UCSD-AML1 (cell line): ENCODE measurements at regions not wholly inside any gene's neighbourhood (a gene's known extent, or its start where the extent isn't known, plus 50 kb on each side); places are given as distances from the start of the nearest gene placed in this dataset.

Experiments
- DNase-seq: peaks from one replicate; lab custom pipeline; 2025; ENCODE audit not compliant: unreplicated experiment; lab: John Stamatoyannopoulos, UW

- no peak for DNase-seq
These were observed 123.5 kb upstream of the LEF1 start for GRCh38 chr4:108292229-108292628.

GRCh38 chr4:108291137-108291536 is 122.4 kb upstream of the LEF1 start:
- DNase-seq: no peak

- DNase-seq: no peak
These were observed 119.2 kb upstream of the LEF1 start for GRCh38 chr4:108287834-108288413.

GRCh38 chr4:108280072-108280471 is 111.3 kb upstream of the LEF1 start:
- DNase-seq: no peak

GRCh38 chr4:108276690-108277089 is 108.0 kb upstream of the LEF1 start:
- DNase-seq: no peak

GRCh38 chr4:108272986-108273385 is 104.3 kb upstream of the LEF1 start:
- no peak for DNase-seq

GRCh38 chr4:108272561-108272960 is 103.8 kb upstream of the LEF1 start:
- no peak for DNase-seq

- no peak for DNase-seq
These were observed 103.3 kb upstream of the LEF1 start for GRCh38 chr4:108272046-108272445.

GRCh38 chr4:108270466-108271450 is 102.0 kb upstream of the LEF1 start:
- DNase-seq: no peak

- DNase-seq: no peak
These were observed 96.0 kb upstream of the LEF1 start for GRCh38 chr4:108264693-108265092.

GRCh38 chr4:108263057-108263456 is 94.3 kb upstream of the LEF1 start:
- no peak for DNase-seq

GRCh38 chr4:108261026-108261425 is 92.3 kb upstream of the LEF1 start:
- DNase-seq: no peak

GRCh38 chr4:108256538-108256937 is 87.8 kb upstream of the LEF1 start:
- DNase-seq: no peak

GRCh38 chr4:108255203-108255747 is 86.5 kb upstream of the LEF1 start:
- no peak for DNase-seq

GRCh38 chr4:108249397-108249796 is 80.7 kb upstream of the LEF1 start:
- no peak for DNase-seq

- no peak for DNase-seq
These were observed 78.8 kb upstream of the LEF1 start for GRCh38 chr4:108247387-108248049.

- no peak for DNase-seq
These were observed 75.9 kb upstream of the LEF1 start for GRCh38 chr4:108244606-108245005.

- DNase-seq: no peak
These were observed 71.6 kb upstream of the LEF1 start for GRCh38 chr4:108240366-108240765.

- DNase-seq: no peak
These were observed 69.0 kb upstream of the LEF1 start for GRCh38 chr4:108237693-108238092.

GRCh38 chr4:108236264-108236663 is 67.5 kb upstream of the LEF1 start:
- no peak for DNase-seq

- no peak for DNase-seq
These were observed 59.2 kb upstream of the LEF1 start for GRCh38 chr4:108227923-108228322.
